ENCODE measurements at regions not wholly inside any gene's neighbourhood (a gene's known extent, or its start where the extent isn't known, plus 50 kb on each side); places are given as distances from the start of the nearest gene placed in this dataset.
"Not testable (repeated sequence)": the region's sequence is repeated elsewhere in the genome, so short reads cannot be mapped to it uniquely, and the experiment has no call there.

DNA sequence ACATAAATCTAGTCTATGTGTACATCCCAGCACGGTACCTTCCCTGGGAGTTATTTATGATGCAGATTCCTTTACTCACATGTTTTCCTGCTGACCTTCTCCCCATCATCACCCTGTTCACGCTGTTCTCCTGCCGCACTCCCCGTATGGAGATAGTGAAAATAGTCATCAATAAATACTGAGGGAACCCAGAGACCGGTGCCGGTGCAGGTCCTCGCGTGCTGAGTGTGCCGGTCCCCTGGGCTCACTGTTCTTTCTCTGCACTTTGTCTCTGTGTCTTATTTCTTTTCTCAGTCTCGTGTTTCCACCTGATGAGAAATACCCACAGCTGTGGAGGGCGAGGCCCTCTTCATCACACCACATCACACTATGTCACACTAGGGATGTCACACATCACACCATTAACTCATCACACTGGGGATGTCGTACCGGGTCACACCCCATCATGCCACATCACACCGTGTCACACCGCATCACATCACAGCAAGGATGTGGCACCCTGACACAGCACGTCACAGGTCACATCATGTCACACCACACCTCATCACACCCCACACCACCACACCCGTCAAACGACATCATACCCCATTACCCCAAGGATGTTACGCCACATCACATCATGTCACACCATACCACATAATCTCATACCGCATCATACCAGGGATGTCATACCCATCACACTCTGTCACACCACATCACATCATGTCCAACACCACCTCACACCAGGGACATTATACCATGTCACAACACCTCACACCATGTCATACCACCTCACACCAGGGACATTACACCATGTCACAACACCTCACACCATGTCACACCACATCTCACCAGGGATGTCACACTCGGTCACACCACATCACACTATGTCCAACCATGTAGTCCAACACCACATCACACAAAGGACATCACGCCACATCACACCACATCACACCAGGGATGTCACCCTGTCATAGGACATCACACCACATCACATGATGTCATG, 207.0 kb downstream of the TMEM121 start:
- WGBS, 2 donors, result 82 to 83% methylated on average over 22 of the region's 22 CpGs
- no peaks in the 10 kb centered on the region for H3K36me3 ChIP-seq (ENCODE audit: low read depth, missing control alignments)
- TF ChIP-seq, protein P1, sequence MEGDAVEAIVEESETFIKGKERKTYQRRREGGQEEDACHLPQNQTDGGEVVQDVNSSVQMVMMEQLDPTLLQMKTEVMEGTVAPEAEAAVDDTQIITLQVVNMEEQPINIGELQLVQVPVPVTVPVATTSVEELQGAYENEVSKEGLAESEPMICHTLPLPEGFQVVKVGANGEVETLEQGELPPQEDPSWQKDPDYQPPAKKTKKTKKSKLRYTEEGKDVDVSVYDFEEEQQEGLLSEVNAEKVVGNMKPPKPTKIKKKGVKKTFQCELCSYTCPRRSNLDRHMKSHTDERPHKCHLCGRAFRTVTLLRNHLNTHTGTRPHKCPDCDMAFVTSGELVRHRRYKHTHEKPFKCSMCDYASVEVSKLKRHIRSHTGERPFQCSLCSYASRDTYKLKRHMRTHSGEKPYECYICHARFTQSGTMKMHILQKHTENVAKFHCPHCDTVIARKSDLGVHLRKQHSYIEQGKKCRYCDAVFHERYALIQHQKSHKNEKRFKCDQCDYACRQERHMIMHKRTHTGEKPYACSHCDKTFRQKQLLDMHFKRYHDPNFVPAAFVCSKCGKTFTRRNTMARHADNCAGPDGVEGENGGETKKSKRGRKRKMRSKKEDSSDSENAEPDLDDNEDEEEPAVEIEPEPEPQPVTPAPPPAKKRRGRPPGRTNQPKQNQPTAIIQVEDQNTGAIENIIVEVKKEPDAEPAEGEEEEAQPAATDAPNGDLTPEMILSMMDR (IDR thresholded peaks at IDR 0.05), result no peak
- no peak for TF ChIP-seq POLR2A (IDR thresholded peaks at IDR 0.05)
- no peaks in the 10 kb centered on the region for H3K4me1 ChIP-seq
- H3K9me3 ChIP-seq, result no peaks in the 10 kb centered on the region
- DNase-seq, result no peak
- H3K4me3 ChIP-seq, result no peak overlapping the region
- intact Hi-C loops (cut with DNase I; ENCODE audit: low total_unique reads), result no loop called here
- H3K27ac ChIP-seq, result no peak overlapping the region
- H3K27me3 ChIP-seq, result no peaks in the 10 kb centered on the region

DNA sequence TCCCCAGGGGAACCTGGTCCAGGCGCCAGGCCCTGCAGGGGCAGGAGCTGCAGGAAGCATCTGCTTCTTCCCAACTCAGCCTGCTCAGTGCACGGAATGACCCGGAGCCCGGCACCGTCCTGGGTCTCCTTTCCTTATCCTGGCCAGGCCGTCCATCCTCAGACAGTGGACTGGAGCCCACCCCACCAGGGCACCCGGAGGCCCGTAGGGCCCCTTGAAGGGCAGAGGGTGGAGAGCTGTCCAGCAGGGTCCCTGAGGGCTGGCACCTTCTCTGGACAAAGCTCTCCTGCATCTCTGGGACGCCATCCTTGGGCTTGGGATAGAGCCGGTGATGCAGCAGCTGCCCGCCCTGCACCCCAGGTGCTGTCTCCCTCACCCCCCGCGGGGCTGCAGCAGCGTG, 207.9 kb downstream of the TMEM121 start:
- H3K27me3 ChIP-seq; H3K36me3 ChIP-seq (ENCODE audit: low read depth, missing control alignments); intact Hi-C loops (cut with DNase I; ENCODE audit: low total_unique reads): not testable (repeated sequence)

DNA sequence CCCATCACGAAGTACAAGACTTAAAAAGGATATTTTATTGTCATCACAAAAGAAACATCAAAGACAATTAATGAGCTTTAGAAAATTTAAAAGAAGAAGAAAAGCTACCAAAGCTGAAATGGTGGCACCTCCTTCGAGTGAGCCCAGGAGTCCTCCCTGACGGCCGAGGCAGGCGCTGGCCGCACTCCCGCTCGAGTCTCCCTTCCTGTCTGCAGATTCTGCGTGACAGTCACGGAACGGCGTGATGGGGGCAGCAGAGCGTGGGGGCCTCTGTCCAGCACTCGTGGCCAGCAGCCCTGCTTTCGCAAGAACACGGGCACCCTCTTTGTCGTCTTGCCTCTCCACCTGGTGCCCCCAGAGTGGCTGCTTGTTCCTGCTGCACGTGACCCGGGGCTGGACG, 209.9 kb downstream of the TMEM121 start:
- DNase-seq; H3K36me3 ChIP-seq (ENCODE audit: low read depth, missing control alignments); intact Hi-C loops (cut with DNase I; ENCODE audit: low total_unique reads); H3K27ac ChIP-seq; H3K27me3 ChIP-seq; H3K4me3 ChIP-seq; H3K4me1 ChIP-seq; H3K9me3 ChIP-seq: not testable (repeated sequence)
- 91% methylated on average over 14 of the region's 20 CpGs; no CpG with 5 or more reads in 1 of the 2 donors for WGBS, 2 donors

More for the DNA sequence above, 207.9 kb downstream of the TMEM121 start:
- WGBS, 2 donors, result 67 to 81% methylated on average over 6 to 10 of the region's 14 CpGs
- not testable (repeated sequence) for H3K27ac ChIP-seq, H3K4me1 ChIP-seq, H3K9me3 ChIP-seq, H3K4me3 ChIP-seq, DNase-seq

DNA sequence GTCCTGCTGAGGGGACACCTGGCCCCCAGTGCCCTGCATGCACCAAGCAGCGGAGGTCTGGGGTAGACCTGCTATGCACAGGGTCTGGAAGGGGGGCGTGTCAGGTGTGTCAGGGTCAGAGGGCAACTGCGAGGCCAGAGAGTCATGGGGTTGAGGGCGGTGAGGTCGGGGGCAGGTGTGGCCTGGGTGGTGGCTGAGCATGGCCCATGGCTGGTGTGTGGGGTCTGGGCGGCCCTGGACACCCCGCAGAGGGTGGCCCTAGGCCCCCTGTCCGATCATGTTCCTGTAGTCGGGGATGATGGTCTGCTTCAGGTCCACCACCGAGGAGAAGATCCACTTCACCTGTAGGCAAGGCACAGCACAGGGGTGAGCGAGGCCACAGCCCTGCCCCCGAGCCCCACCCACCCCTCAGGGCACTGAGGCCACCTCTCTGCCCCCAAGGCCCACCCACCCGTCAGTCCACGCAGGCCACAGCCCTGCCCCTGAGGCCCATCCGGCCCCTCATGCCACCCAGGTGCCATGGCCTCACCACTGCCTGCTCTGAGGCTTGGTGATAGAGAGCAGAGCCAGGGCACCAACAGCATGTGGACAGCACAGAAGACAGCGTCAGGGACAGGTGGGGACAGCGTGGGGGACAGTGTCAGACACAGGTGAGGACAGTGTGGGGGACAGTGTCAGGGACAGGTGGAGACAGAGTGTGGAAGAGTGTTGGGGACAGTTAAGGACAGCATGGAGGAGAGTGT, 211.3 kb downstream of the TMEM121 start:
- Histone ChIP-seq H3K27me3 (no peaks in the 10 kb centered on the region), H3K27ac (no peak overlapping the region), H3K4me3 (no peak overlapping the region), H3K4me1 (no peaks in the 10 kb centered on the region), H3K36me3 (ENCODE audit: low read depth, missing control alignments) (no peaks in the 10 kb centered on the region), H3K9me3 (no peaks in the 10 kb centered on the region)
- DNase-seq, result no peak
- intact Hi-C loops (cut with DNase I; ENCODE audit: low total_unique reads), result no loop called here
- no peak for TF ChIP-seq POLR2A (IDR thresholded peaks at IDR 0.05)
- TF ChIP-seq, protein P1 (IDR thresholded peaks at IDR 0.05), result no peak
- WGBS, 2 donors, result 80 to 87% methylated on average over 7 to 17 of the region's 17 CpGs

DNA sequence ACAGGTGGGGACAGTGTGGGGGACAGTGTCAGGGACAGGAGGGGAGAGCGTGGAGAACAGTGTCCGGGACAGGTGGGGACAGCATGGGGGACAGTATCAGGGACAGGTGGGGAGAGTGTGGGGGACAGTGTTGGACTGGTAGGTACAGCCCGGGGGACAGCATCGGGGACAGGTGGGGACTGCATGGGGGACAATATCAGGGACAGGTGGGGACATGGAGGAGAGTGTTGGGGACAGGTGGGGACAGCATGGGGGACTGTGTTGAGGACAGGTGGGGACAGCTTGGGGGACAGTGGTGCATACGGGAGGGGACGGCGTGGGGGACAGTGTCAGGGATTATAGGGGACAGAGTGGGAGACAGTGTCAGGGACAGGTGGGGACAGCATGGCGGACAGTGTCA, 212.3 kb downstream of the TMEM121 start:
- Histone ChIP-seq H3K27ac (no peak overlapping the region), H3K9me3 (no peaks in the 10 kb centered on the region), H3K27me3 (no peaks in the 10 kb centered on the region), H3K4me3 (no peak overlapping the region), H3K4me1 (no peaks in the 10 kb centered on the region), H3K36me3 (ENCODE audit: low read depth, missing control alignments) (no peaks in the 10 kb centered on the region)
- 86 to 90% methylated on average over 8 of the region's 8 CpGs for WGBS, 2 donors
- TF ChIP-seq POLR2A (IDR thresholded peaks at IDR 0.05), result no peak
- TF ChIP-seq, protein P1 (IDR thresholded peaks at IDR 0.05), result no peak
- intact Hi-C loops (cut with DNase I; ENCODE audit: low total_unique reads), result no loop called here
- DNase-seq, result no peak

Measured in testis (tissue), 2 donors.